CD4-positive, alpha-beta T cell treated with Interleukin-17A for 4 hours (primary cell): ENCODE measurements at regions not wholly inside any gene's neighbourhood (a gene's known extent, or its start where the extent isn't known, plus 50 kb on each side); places are given as distances from the start of the nearest gene placed in this dataset.
"Not testable (repeated sequence)": the region's sequence is repeated elsewhere in the genome, so short reads cannot be mapped to it uniquely, and the experiment has no call there.

Experiments used
- DNase-seq: peaks from one replicate; pipeline ENCODE4 v3.0.0-alpha.2; 2020; ENCODE audit warnings: mixed read lengths

GRCh38 chr4:112708772-112709171 is 71.8 kb downstream of the LARP7 start:
- DNase-seq = no peak

- no peak for DNase-seq
Measured at GRCh38 chr4:112714922-112715901, 78.3 kb downstream of the LARP7 start.

GRCh38 chr4:112717856-112718255 is 80.9 kb downstream of the LARP7 start:
- no peak for DNase-seq

GRCh38 chr4:112721627-112722026 is 84.7 kb downstream of the LARP7 start:
- no peak for DNase-seq

GRCh38 chr4:112726041-112726440 is 89.1 kb downstream of the LARP7 start:
- DNase-seq = no peak

- not testable (repeated sequence) for DNase-seq
Measured at GRCh38 chr4:112727728-112728127, 90.8 kb downstream of the LARP7 start.

GRCh38 chr4:112731715-112732114 is 94.8 kb downstream of the LARP7 start:
- DNase-seq = no peak

- no peak for DNase-seq
Measured at GRCh38 chr4:112732142-112732541, 95.2 kb downstream of the LARP7 start.

- DNase-seq = no peak
Measured at GRCh38 chr4:112735474-112735951, 98.6 kb downstream of the LARP7 start.

GRCh38 chr4:112736718-112737135 is 99.8 kb downstream of the LARP7 start:
- DNase-seq = no peak

GRCh38 chr4:112739442-112739841 is 102.5 kb downstream of the LARP7 start:
- DNase-seq = no peak

GRCh38 chr4:112747036-112747435 is 110.1 kb downstream of the LARP7 start:
- no peak for DNase-seq

- DNase-seq = no peak
Measured at GRCh38 chr4:112748352-112748878, 111.5 kb downstream of the LARP7 start.

- DNase-seq = not testable (repeated sequence)
Measured at GRCh38 chr4:112750749-112751148, 113.8 kb downstream of the LARP7 start.

- DNase-seq = no peak
Measured at GRCh38 chr4:112751447-112751846, 114.5 kb downstream of the LARP7 start.

GRCh38 chr4:112752061-112752460 is 115.1 kb downstream of the LARP7 start:
- DNase-seq = no peak

GRCh38 chr4:112752510-112752909 is 115.6 kb downstream of the LARP7 start:
- DNase-seq = no peak

- no peak for DNase-seq
Measured at GRCh38 chr4:112753333-112753732, 116.4 kb downstream of the LARP7 start.

GRCh38 chr4:112759313-112759712 is 122.4 kb downstream of the LARP7 start:
- DNase-seq = no peak

- no peak for DNase-seq
Measured at GRCh38 chr4:112765317-112765974, 128.5 kb downstream of the LARP7 start.

GRCh38 chr4:112766422-112766821 is 129.5 kb downstream of the LARP7 start:
- no peak for DNase-seq

GRCh38 chr4:112767386-112767785 is 130.4 kb downstream of the LARP7 start:
- no peak for DNase-seq

GRCh38 chr4:112770114-112770513 is 133.2 kb downstream of the LARP7 start:
- DNase-seq = no peak

- no peak for DNase-seq
Measured at GRCh38 chr4:112775801-112776200, 138.9 kb downstream of the LARP7 start.
